Spinal cord (tissue), 9 donors: ENCODE measurements at regions not wholly inside any gene's neighbourhood (a gene's known extent, or its start where the extent isn't known, plus 50 kb on each side); places are given as distances from the start of the nearest gene placed in this dataset.
A peak's percentile ranks its signal among the peaks of the same experiment; 100 is the strongest.

Source experiments
- DNase-seq, 6 donors: peaks; one replicate each; pipeline versions ENCODE4 v3.0.0 to v3.0.0-alpha.2; 2013 to 2015; ENCODE audit warnings: low spot score in 6 of 6, low read depth in 4 of 6
- H3K27ac ChIP-seq: one replicate; pipeline ENCODE4 v1.5.1; 2013; ENCODE audit warnings: low read depth, low read length, control low read depth
- H3K27me3 ChIP-seq: one replicate; pipeline ENCODE4 v1.6.1; 2013; ENCODE audit warnings: low read length; ENCODE audit not compliant: control insufficient read depth, insufficient read depth
- H3K36me3 ChIP-seq: one replicate; pipeline ENCODE4 v1.6.1; 2013; ENCODE audit warnings: low read length; ENCODE audit not compliant: control insufficient read depth, insufficient read depth
- H3K4me1 ChIP-seq: one replicate; pipeline ENCODE4 v1.6.1; 2013; ENCODE audit warnings: low read length; ENCODE audit not compliant: control insufficient read depth, insufficient read depth
- H3K4me3 ChIP-seq: one replicate; pipeline ENCODE4 v1.5.1; 2013; ENCODE audit warnings: low read depth, low read length, control low read depth
- H3K9me3 ChIP-seq: one replicate; pipeline ENCODE4 v1.6.1; 2013; ENCODE audit warnings: low read length; ENCODE audit not compliant: control insufficient read depth, insufficient read depth
- WGBS: methylation state at CpG from one replicate; pipeline ENCODE4 v1.1.5; 2013; ENCODE audit warnings: missing lambda C conversion rate; ENCODE audit not compliant: insufficient coverage; 5-methylcytosine and 5-hydroxymethylcytosine counted together
- donor health status: healthy.

DNA sequence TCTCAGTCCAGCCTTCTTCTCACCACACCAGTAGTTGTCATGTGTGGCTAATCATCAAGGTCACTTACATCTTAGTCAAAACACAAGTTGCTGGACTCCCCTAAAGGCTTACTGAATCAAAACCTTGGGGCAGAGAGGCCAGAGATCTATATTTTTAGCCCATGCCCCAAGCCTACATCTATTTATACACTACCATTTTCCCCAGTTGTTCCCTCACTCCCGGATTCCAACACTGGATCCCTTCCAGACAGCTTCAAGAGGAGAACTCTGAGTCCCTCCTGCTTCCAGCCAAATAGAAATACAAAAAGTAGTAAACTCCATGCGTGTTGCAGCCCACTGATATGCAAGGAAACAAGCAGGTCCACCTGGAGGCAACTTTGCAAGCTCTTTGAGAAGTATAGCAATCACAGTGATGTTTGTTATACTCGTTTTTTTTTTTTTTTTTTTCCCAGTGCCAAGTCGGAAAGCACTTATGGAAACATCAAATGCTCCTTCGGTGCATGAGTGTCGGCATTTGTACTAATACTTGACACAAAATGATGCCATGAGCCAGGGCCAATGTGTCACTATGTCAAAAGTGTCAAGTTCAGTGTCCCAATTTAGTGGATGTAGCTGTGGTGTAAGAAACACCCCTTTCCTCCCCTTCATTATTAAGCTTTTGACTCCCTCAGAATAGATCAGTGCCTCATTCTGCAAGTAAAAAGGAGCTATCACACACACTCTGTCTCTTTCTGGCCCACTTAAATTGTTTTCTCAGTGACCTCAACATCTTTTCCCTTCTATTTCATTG lies 594.2 kb upstream of the SGCD start:
- 69% methylated on average over 4 of the region's 6 CpGs for WGBS
- Histone ChIP-seq H3K27me3 (peaks cover 18% of the 10 kb centered on the region), H3K36me3 (no peaks in the 10 kb centered on the region), H3K4me1 (peaks cover 26% of the 10 kb centered on the region), H3K4me3 (no peak overlapping the region), H3K27ac (no peak overlapping the region), H3K9me3 (no peaks in the 10 kb centered on the region)
- no peak for DNase-seq

DNA sequence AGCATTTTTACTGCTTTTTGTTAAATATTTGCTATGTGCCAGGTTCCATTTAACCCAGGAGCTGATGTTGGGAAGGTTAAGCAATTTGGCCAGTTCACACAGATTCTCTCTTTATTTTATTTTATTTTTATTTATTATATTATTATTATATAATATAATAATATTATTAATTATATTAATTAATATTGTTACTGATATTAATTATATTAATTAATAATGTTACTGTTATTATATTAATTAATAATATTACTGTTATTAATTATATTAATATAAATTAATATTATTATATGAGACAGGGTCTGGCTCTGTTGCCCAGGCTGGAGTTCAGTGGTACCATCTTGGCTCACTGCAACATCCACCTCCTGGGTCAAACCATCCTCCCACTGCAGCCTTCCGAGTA lies 593.0 kb upstream of the SGCD start:
- no CpG with 5 or more reads among the region's 1 CpG for WGBS
- H3K4me3 ChIP-seq = no peak overlapping the region

DNA sequence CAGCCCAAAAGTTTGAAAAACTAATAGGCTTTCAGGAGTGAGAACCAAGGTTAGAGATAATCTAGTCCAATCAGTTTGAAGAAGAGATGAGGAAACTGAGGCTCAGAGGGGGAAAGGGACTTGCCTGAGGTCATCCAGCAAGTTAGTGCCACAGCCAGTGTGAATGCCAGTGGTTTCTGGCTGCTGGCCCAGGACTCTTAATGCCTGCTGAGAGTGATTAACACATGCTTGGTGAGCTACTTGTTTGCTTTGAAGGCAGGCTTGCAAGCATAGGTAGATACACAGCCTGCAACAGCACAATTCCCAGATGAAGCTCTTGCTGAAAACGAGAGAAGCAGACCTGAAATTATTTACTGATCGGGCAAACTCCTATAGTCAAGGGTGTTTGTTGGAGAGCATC lies 591.6 kb upstream of the SGCD start:
- Histone ChIP-seq H3K27me3 (peaks cover 5% of the 10 kb centered on the region), H3K36me3 (no peaks in the 10 kb centered on the region), H3K4me3 (no peak overlapping the region), H3K4me1 (peaks cover 5% of the 10 kb centered on the region), H3K27ac (no peak overlapping the region), H3K9me3 (no peaks in the 10 kb centered on the region)
- WGBS = 40% methylated on average over 1 of the region's 2 CpGs
- peak in 1 of 6 donors; percentile 23 for DNase-seq

More for the DNA sequence above, 593.0 kb upstream of the SGCD start:
- no peak overlapping the region for H3K27ac ChIP-seq
- H3K9me3 ChIP-seq = no peaks in the 10 kb centered on the region
- no peak for DNase-seq
- no peaks in the 10 kb centered on the region for H3K36me3 ChIP-seq
- H3K27me3 ChIP-seq = peaks cover 14% of the 10 kb centered on the region
- H3K4me1 ChIP-seq = peaks cover 17% of the 10 kb centered on the region

DNA sequence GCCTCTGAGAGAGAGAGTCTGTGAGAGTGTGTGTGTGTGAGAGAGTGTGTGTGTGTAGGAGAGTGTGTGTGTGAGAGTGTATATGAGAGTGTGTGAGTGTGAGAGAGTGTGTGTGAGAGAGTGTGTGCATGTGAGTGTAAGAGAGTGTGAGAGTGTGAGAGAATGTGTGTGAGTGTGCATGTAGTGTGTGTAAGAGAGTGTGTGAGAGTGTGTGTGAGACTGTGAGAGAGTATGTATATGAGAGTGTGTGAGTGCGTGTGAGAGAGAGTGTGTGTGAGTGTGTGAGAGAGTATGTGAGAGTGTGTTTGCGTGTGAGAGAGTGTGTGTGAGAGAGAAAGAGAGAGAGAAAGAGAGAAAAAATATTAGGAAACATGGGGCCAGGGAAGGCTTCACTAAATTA lies 588.3 kb upstream of the SGCD start:
- Histone ChIP-seq H3K9me3 (no peaks in the 10 kb centered on the region), H3K4me3 (no peak overlapping the region), H3K27me3 (peaks cover 2% of the 10 kb centered on the region), H3K27ac (no peak overlapping the region), H3K36me3 (no peaks in the 10 kb centered on the region), H3K4me1 (no peaks in the 10 kb centered on the region)
- no peak for DNase-seq
- 100% methylated on average over 1 of the region's 2 CpGs for WGBS

DNA sequence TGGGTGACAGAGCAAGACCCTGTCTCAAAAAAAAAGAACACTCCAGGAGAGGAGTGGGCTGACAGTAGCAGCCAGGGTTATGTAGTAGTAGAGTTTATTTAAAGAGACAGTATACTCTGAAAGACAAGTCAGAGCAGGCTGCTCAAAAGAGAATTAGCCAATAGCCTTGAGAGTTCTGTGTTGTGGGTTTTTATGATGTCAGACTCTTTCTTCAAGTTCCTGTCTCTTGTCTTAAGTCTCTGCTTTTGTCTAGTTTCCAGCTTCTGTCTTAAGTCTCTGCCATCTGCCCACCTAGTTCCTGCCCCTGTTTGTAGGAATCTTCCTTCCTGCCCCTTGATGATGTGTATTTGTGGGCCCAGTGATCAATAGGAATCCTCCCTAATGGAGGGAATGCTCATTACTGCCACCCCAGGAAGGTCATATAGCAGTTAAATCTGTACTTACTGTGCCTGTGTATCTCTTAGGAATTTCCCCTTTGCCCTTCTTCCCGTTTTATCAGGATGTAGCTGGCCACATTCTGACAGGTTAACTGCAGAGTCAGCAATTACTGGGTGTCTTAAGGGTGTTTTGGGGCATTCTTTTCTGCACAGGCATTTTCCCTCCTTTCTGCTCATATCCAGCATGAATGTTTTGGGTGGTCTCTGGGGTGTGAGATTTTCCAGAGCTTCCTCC lies 580.5 kb upstream of the SGCD start:
- peaks cover 4% of the 10 kb centered on the region for H3K9me3 ChIP-seq
- WGBS = no CpG with 5 or more reads among the region's 1 CpG
- H3K36me3 ChIP-seq = no peaks in the 10 kb centered on the region
- no peak overlapping the region for H3K27ac ChIP-seq
- no peaks in the 10 kb centered on the region for H3K4me1 ChIP-seq
- no peaks in the 10 kb centered on the region for H3K27me3 ChIP-seq
- no peak overlapping the region for H3K4me3 ChIP-seq
- DNase-seq = no peak

DNA sequence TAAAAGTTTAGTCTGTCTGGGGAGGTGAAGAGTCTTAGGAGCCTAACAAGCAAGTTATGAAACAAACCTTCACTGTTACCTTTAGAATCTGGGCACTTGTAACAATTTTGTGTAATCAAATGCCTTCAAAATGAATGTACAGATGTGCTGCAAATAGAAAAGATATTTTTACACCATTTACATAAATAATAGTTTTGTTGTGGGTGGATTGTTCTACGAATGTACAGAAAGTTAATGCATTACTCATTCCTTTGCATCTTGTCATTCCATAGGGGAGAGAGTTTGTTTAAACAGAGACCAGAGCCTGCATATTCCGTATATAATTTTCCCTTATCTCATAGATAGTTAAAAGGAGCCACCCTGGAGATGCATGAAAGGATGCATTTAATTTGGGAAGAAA lies 576.9 kb upstream of the SGCD start:
- Histone ChIP-seq H3K9me3 (peaks cover 4% of the 10 kb centered on the region), H3K27me3 (no peaks in the 10 kb centered on the region), H3K4me3 (no peak overlapping the region), H3K4me1 (no peaks in the 10 kb centered on the region), H3K36me3 (no peaks in the 10 kb centered on the region), H3K27ac (no peak overlapping the region)
- no peak for DNase-seq
- no CpG with 5 or more reads among the region's 2 CpGs for WGBS

DNA sequence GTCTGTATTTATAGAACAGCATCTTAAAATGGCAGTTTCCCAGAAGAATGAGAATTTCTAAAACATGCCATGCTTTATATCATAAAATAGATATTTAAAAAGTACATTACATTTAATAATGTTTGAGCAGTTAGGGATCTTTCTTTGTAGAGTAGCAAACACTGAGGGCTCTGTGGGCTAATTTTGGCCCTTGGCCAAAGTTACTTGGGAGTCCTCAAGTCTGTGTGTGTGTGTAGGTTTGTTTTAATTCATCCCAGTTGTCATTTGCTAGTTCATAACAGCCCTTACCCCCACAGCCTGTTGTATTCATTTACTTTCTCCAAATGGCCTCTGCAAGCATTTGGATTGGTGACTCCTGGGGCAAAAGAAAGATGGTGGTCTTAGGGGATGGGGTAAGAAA lies 576.4 kb upstream of the SGCD start:
- no peak overlapping the region for H3K27ac ChIP-seq
- no peaks in the 10 kb centered on the region for H3K4me1 ChIP-seq
- peaks cover 3% of the 10 kb centered on the region for H3K9me3 ChIP-seq
- no peaks in the 10 kb centered on the region for H3K27me3 ChIP-seq
- H3K36me3 ChIP-seq = no peaks in the 10 kb centered on the region
- H3K4me3 ChIP-seq = no peak overlapping the region
- peak in 2 of 6 donors; percentile 49 to 58 for DNase-seq

DNA sequence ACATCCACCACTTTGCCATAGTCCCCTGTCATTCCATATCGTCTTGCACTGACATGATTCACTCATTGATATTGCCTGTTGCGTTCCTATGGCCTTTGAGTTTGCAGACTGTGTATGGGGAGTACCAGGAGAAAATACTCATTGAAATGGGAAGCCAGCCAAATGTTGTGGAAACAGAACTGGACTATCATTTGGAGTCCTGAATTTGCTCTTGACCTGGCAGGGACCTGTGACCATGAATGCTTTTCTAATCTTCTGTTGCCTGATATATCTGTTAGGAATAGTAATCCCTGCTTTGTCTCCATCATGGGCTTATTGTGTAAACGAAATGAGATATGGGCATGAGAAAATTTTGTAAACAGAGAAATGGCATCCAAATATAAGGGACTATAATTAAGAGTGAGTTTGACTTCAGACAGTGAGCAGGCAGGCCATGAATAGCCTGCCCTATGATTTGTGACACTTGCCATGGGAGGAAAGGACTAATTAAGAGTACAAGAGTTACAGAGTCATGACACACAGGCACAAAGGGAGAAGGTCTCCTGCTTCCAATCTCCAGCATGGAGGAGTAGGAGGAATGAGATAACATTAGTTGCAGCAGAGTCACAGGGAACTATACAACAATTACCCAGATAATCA lies 572.9 kb upstream of the SGCD start:
- no peaks in the 10 kb centered on the region for H3K4me1 ChIP-seq
- no peaks in the 10 kb centered on the region for H3K27me3 ChIP-seq
- H3K4me3 ChIP-seq = no peak overlapping the region
- DNase-seq = no peak
- no peak overlapping the region for H3K27ac ChIP-seq
- WGBS = 67% methylated on average over 2 of the region's 3 CpGs
- no peaks in the 10 kb centered on the region for H3K9me3 ChIP-seq
- no peaks in the 10 kb centered on the region for H3K36me3 ChIP-seq

DNA sequence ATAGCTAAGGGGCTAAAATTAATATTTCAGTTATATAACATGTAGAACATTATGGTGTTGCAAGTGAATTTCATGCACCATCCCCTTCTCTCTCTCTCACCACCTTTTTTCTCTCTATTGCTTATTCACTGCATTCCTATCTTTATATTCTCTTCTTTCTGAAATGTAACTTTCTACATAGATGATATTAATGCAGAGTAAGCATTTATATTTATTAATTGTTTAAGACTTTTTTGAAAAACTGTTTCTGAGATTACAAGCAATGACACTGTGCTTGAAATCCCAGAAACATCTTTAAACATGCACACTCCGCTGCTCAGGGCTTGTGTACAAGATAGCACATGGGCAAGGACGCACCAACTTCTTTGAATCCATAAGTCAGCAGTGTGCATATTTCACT lies 567.7 kb upstream of the SGCD start:
- Histone ChIP-seq H3K4me1 (no peaks in the 10 kb centered on the region), H3K27ac (no peak overlapping the region), H3K4me3 (no peak overlapping the region), H3K27me3 (no peaks in the 10 kb centered on the region), H3K9me3 (no peaks in the 10 kb centered on the region), H3K36me3 (no peaks in the 10 kb centered on the region)
- no peak for DNase-seq
- WGBS = 100% methylated on average over 1 of the region's 2 CpGs

DNA sequence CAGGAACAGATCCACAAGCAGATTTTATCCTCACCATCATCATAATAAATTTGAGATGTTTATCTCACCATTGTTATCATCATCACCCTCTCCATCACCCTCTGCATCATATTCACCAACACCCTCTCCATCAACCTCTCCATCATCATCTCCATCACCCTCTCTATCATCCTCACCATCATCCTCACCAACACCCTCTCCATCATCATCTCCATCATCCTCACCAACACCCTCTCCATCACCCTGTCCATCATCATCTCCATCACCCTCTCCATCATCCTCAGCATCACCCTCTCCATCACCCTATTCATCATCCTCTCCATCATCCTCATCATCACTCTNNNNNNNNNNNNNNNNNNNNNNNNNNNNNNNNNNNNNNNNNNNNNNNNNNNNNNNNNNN lies 567.0 kb upstream of the SGCD start:
- no peak overlapping the region for H3K4me3 ChIP-seq
- H3K27me3 ChIP-seq = no peaks in the 10 kb centered on the region
- H3K27ac ChIP-seq = no peak overlapping the region
- H3K36me3 ChIP-seq = no peaks in the 10 kb centered on the region
- no peaks in the 10 kb centered on the region for H3K4me1 ChIP-seq
- DNase-seq = no peak
- H3K9me3 ChIP-seq = no peaks in the 10 kb centered on the region
